Peyer's patch (tissue), 4 donors: ENCODE measurements at regions not wholly inside any gene's neighbourhood (a gene's known extent, or its start where the extent isn't known, plus 50 kb on each side); places are given as distances from the start of the nearest gene placed in this dataset.

Source experiments
- POLR2A ChIP-seq, 2 donors: fragments of 450-650 bp; IDR thresholded peaks; one replicate each; pipeline ENCODE4 v1.5.1; 2017; ENCODE audit warnings: antibody characterized with exemption in 2 of 2, mild to moderate bottlenecking in 2 of 2, moderate library complexity in 2 of 2
- TF ChIP-seq, protein P1 (sequence below), 6 experiments: fragments of 450-650 bp in 4 of 6; fragments of 200-600 bp in 2 of 6; sonication (generic) in 1 of 6; IDR thresholded peaks; one replicate each; pipeline ENCODE4 v1.5.1; 2017 to 2019; ENCODE audit warnings: antibody characterized with exemption in 6 of 6, mild to moderate bottlenecking in 3 of 6, moderate library complexity in 1 of 6

DNA sequence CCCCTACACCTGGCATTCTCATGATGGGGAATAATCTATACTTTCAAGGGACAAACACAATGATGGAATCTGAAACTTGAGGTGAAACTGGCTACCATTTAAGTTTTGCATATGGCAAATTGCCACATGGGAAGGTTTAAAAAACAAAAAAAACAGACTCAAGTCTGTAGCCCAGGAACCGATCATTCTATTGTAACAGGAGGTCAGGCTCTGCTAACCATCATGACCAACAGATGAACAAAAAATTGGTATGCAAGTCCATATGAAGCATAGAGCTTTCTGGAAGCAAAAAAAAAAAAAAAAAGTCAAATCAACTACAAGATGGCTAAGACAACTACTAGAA, 594.3 kb upstream of the DIPK2B start:
- TF ChIP-seq, protein P1, sequence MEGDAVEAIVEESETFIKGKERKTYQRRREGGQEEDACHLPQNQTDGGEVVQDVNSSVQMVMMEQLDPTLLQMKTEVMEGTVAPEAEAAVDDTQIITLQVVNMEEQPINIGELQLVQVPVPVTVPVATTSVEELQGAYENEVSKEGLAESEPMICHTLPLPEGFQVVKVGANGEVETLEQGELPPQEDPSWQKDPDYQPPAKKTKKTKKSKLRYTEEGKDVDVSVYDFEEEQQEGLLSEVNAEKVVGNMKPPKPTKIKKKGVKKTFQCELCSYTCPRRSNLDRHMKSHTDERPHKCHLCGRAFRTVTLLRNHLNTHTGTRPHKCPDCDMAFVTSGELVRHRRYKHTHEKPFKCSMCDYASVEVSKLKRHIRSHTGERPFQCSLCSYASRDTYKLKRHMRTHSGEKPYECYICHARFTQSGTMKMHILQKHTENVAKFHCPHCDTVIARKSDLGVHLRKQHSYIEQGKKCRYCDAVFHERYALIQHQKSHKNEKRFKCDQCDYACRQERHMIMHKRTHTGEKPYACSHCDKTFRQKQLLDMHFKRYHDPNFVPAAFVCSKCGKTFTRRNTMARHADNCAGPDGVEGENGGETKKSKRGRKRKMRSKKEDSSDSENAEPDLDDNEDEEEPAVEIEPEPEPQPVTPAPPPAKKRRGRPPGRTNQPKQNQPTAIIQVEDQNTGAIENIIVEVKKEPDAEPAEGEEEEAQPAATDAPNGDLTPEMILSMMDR (IDR thresholded peaks at IDR 0.05): no peak
- no peak for TF ChIP-seq POLR2A (IDR thresholded peaks at IDR 0.05)
